PC-3 (cell line): ENCODE measurements at regions not wholly inside any gene's neighbourhood (a gene's known extent, or its start where the extent isn't known, plus 50 kb on each side); places are given as distances from the start of the nearest gene placed in this dataset.

Experiments used
- EZH2 ChIP-seq: fragments of 300-600 bp; sonication (generic); IDR thresholded peaks from one replicate; pipeline ENCODE4 v1.6.1; 2017; ENCODE audit warnings: antibody characterized with exemption, mild to moderate bottlenecking, low read length; ENCODE audit not compliant: unreplicated experiment
- EZH2phosphoT487 ChIP-seq: fragments of 300-600 bp; sonication (generic); IDR thresholded peaks from 2 replicates; pipeline ENCODE4 v1.6.1; 2018; ENCODE audit warnings: mild to moderate bottlenecking, antibody characterized with exemption, low read length, borderline replicate concordance
- TF ChIP-seq, protein P1 (sequence below): fragments of 300-600 bp; sonication (generic); conservative IDR thresholded peaks from 2 replicates; pipeline ENCODE4 v1.5.1; 2017; ENCODE audit warnings: antibody characterized with exemption, low read depth, mild to moderate bottlenecking, low read length

- TF ChIP-seq, protein P1, sequence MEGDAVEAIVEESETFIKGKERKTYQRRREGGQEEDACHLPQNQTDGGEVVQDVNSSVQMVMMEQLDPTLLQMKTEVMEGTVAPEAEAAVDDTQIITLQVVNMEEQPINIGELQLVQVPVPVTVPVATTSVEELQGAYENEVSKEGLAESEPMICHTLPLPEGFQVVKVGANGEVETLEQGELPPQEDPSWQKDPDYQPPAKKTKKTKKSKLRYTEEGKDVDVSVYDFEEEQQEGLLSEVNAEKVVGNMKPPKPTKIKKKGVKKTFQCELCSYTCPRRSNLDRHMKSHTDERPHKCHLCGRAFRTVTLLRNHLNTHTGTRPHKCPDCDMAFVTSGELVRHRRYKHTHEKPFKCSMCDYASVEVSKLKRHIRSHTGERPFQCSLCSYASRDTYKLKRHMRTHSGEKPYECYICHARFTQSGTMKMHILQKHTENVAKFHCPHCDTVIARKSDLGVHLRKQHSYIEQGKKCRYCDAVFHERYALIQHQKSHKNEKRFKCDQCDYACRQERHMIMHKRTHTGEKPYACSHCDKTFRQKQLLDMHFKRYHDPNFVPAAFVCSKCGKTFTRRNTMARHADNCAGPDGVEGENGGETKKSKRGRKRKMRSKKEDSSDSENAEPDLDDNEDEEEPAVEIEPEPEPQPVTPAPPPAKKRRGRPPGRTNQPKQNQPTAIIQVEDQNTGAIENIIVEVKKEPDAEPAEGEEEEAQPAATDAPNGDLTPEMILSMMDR = no peak
- no peak for TF ChIP-seq EZH2
- TF ChIP-seq EZH2phosphoT487 = no peak
These were observed 118.3 kb upstream of the BOD1 start for GRCh38 chr5:173734716-173735115.
